NCI-H2171 (cell line): ENCODE measurements at regions not wholly inside any gene's neighbourhood (a gene's known extent, or its start where the extent isn't known, plus 50 kb on each side); places are given as distances from the start of the nearest gene placed in this dataset.
"Not testable (repeated sequence)": the region's sequence is repeated elsewhere in the genome, so short reads cannot be mapped to it uniquely, and the experiment has no call there.

Source experiments
- DNase-seq: peaks from one replicate; lab custom pipeline; 2025; lab: John Stamatoyannopoulos, UW

DNA sequence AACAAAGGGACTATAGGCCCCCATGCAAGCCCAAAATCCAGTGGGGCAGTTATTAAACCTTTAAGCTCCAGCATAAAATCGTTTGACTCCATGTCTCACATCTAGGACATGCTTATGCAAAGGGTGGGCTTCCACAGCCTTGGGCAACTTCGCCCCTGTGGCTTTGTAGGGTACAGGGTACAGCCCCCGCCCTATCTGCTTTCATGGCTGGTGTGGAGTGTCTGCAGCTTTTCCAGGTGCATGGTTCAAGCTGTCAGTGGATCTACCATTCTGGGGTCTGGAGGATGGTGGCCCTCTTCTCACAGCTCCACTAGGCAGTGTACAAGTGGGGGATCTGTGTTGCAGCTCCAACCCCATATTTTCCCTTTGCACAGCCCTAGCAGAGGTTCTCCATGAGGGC, 559.8 kb upstream of the TECRL start:
- no peak for DNase-seq

DNA sequence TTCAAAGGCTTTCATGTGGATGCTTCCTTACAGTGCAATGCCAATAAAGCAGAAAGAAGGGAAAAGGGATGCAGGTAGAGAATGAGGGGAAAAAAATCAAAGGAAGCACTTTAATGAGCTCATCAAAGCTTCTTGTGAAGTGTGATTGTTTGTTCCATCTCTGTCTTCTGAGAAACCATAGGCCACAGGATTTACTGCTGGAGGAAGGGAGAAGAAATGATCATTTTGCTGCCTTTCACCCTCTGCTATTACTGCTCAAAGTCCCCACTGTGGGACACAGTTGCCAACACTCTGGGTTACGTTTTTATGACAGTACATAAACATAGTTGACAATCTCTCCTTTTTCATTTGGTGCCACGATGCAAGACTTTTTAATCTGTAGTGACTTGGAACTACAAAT, 558.0 kb upstream of the TECRL start:
- no peak for DNase-seq

DNA sequence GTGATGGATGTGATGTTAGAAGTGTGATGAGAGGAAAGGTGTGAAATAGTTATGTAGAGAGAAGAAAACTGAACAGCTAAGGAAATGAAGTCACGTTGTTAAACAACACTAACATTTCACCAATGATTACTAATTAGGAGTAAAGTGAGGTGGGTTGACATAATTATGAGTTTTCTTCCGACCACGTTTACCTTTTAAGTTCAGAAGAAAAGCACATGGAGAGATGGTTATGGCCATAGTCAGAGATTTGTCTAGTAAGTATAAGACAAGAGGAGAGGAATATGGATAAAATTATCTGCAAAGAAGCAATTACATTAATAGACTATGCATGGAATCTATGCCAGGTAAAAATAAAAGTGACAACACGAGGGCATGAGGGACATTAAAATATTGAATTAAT, 551.3 kb upstream of the TECRL start:
- DNase-seq = no peak

DNA sequence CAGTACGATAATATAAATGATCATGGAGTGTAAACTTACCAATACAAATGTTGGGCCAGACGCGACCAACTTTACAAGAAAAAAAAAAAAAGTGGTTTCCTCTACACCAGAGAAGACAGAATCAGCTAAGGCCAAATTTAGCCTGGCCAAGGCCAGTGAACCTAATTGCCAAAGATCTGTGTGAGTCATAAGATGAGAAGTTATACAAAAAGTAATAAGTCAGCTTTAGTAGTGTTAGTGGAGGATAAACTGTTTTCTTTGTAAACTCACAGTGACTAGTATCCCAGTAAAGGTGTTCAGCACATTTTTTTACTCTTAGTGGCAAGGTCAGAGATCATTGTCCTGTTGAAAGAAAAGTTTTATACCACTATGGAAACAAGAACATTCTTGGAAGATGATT, 531.4 kb upstream of the TECRL start:
- DNase-seq = no peak

DNA sequence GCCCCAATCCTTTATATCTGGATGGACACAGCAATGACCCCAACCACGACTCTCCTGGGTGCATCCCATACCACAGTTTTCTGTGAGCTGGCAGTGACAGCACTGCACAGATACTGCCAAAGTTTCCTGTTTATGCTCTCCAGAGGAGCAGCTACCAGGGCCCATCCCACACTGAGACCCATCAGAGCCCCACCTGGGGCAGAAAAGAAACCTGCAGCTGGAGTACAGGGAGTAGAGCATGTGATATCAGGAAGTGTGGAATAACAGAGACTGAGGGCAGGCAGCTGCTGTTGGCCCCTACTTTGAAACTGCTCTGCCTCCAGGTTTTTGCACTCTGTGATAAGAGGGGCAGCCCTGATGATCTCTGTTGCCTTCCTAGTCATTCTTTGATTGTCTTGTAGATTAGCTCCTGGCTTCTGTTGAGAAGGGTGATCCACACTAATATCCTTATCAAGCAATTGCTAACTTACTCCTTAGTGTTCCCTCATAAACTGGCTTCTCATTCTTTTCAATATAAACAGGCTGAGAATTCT, 526.3 kb upstream of the TECRL start:
- DNase-seq = no peak

DNA sequence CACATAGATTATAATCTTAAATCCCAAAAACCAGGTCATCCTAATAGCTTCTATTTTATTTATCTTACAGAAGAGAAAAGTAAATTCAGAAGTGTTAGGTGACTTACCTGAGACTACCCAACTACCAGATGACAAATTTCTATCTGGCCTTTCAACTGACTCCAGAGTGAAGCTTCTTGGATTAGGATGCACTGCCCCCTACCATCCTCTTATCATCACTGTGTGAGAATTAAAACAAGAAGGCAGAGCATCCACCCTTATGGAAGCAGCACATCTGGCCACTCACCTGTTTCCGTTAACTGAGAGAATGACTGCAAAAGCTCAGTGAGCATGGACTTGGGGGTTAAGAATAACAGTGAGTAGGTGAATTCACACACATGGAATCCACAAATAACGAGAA, 502.6 kb upstream of the TECRL start:
- no peak for DNase-seq

DNA sequence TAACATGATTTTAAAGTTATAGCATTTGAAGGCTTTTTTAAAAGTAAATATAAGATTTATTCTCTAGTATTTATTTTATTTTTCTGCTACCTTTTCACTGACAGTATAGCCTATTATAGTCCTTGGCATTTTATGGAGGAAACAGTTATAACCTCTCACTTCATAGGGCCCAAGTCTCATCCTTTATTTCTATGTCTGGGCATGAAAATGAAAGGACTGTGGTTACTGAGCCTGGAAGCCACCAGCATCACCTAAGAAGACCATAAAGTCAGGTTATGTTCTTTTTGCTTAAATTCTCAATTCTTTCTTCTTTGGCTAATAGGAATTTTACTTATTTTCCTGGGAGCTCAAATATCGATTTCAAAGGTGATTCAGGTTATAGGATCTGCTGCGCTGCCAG, 494.7 kb upstream of the TECRL start:
- DNase-seq = no peak

DNA sequence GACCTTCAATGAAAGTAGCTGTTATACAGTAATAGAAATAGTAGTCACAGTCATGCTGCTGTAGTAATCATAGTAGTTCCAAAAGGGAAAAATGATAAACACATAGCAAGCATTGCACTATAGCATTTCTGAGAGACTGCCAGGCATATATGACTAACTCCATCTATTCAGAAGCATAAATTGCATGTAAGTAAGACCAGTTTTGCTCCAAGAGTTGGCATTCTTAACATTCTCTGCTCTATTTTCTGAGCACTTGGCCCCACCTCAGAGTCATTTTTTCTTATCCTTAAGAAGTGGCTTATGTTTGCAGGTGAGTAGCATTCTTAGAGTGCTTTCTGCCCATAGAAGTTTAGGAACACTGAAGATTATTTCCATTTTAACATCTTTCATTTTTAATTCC, 490.3 kb upstream of the TECRL start:
- DNase-seq = no peak

DNA sequence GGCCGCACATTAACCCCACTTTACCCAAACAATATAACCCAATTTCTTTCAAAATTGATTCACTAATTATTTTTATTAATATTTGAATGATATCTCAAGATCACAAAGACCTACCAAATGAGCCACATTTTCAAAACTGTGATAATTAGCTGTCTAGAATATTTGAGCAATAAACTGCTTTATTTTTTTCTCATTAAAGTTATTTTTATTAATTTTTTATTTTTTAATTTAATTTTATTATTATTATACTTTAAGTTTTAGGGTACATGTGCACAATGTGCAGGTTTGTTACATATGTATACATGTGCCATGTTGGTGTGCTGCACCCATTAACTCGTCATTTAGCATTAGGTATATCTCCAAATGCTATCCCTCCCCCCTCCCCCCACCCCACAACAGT, 489.8 kb upstream of the TECRL start:
- DNase-seq = not testable (repeated sequence)

DNA sequence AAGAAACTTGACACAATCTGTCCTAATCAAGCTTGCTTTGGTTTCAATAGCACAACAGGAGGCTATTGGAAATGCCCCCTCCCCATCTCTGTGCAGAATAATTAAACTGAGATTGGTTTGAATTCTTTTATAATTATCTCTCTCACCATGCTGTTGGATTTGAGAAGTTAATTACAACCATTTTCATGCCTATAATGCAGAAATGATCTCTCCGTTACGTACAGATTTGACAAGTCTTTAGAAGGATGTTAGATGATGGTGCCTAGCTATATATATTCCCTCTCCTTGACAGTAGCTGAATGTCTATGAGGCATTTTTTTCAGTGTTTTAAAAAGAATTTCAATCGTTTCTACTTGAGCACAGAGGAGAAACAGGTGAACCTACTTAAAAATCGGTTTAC, 488.4 kb upstream of the TECRL start:
- DNase-seq = no peak

DNA sequence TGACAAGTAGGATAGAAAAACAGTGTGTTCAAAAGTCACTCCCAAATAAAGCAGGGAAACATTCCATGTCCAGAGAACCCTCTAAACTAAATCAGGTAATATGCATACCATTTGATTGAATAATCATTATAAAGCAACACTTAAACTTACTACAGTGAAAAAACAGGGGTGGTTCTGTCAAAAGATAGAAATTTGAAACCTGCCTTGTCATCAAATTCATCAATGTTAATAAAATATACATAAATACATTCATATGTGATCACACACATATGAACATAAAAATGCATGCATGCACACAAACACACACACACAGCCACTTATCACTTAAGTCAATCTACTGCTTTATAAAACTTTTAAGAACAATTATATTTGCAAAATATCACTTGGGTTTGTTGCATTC, 485.8 kb upstream of the TECRL start:
- no peak for DNase-seq

DNA sequence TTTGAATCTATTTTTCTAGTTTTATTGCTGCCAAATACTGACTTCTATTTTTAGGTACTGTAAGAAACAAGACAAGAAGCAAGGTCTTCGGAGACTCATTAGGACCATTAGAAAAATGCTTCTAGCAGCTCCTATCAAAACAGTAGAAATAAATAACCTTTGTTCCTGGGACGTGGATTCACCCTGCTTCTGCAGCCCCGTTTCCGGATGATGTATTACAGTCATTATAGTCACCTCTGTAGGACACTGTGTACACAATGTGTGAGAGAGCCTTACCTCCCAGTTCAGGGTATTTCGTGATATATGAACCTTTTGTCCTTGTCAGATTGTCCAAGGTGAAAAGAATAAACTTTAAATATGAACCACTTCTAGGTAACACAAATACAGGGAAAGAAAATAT, 484.0 kb upstream of the TECRL start:
- DNase-seq = no peak

DNA sequence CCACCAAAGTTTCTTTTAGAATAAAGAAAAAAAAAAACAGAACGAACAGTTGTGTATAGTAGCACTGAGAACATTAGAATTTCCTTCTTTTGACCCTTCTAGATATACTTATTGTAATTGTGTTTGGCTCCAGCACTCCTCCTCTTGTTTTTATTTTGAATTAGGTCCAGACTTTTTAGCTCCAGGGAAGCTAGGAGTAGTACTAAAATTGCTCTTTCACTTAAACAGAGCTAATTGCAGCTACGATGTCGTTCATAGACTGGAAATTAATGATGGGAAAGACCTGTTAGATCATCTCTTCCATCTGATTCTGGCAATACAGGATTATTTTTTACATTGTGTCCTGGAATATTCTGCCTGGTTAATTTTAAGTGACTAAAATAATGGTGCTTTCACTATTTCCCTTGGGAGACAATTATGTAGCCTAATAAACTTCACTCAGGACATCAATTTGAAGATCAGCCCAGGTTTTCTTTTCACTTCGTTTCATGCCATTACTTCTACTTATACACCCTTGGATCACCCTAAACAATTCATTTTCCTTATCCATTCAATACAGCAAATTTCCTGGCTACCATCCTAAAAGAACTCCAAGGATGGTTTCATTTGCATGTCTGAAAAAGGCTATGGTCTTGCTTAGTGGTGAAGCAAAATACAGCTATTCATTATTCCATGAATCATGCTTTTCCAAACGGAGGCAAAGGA, 480.8 kb upstream of the TECRL start:
- no peak for DNase-seq

DNA sequence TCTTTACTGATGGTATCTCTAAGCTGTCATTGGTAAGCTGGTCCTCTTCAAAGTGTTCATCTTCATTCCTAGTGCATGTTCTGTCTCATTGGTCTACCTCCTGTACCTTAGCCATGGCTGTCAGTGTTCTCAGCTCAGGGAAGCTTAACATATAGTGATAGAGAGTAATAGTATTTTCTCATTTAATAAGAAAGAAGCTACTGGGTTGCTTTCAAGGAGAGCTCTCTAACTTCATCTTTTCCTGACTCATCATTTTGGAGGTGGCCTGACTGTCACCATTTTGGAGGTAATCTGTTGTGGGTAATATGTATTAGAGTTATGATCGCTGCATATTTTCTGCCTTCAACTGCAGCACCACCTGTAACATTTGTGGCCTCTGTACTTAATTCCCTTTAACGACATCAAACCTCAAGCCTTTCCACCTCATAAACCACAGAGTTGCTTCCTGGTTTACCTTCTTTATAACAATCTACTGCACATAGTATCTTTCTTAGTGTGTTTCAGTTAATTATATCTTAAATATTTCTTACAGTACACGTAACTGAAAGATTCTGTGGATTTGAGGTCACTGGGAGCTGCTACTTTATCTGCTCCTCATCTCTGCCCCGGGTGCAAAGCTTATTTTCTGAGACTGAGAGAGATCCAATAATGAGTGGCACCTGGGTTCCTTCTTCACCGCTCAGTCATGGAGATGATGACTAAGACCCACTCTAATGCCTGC, 474.0 kb upstream of the TECRL start:
- no peak for DNase-seq

DNA sequence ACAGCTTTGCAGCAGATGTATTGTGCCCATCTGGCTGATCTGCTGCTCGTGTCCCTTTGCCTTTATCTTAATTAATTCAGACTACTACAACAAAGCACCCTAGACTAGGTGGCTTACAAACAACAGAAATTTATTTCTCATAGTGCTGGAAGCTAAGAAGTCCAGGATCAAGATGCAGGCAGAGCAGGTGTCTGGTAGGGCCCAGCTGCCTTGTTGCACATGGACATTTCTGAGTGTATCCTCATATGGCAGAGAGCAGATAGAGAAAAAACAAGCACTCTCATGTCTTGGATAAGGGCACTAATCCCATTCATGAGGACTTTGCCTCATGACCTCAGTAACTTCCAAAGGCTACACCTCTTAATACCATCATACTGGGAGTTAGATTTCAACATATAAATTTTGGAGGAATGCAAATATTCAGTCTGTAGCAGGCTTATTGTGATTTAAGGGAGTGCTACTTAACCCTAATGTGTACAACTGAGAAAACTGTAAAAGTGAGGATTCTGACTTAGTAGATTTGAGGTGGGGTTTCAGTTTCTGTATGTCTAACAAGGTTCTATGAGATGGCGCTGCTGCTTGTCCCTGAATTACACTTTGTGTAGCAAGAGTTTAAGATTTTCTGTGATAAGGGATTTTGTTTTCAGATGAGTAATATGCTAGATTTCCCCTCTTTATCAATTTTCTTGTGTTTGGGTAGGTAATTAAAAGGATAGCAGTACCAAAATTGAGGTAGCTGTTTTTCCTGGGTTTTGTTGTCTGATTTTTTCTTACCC, 473.2 kb upstream of the TECRL start:
- DNase-seq = no peak

DNA sequence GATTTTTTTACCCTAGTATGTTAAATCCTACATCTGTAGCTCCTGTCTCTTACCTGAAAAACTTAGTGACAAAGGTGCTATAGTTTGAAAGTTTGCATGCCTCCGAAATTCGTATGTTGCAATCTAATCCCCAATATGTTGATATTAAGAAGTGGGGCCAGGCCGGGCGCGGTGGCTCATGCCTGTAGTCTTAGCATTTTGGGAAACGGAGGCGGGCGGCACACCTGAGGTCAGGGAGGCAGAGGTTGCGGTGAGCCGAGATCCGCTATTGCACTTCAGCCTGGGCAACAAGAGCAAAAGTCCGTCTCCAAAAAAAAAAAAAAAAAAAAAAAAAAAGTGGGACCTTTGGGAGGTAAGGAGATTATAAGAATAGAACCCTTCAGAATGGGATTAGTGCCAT, 471.3 kb upstream of the TECRL start:
- no peak for DNase-seq

DNA sequence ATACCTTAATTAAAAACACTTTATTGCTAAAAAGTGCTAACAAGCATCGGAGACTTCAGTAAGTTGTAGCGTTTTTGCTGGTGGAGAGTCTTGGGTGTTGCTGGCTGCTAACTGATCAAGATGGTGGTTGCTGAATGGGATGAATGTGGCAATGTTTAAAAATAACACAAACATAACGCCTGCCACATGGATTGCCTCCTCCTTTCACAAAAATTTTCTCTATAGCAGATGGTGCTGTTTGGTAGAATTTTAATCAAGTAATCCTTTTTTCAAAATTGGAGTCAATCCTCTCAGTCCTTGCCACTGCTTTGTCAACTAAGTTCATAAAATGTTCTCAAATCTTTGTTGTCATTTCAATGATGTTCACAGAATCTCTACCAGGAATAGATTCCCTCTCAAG, 466.8 kb upstream of the TECRL start:
- DNase-seq = no peak

DNA sequence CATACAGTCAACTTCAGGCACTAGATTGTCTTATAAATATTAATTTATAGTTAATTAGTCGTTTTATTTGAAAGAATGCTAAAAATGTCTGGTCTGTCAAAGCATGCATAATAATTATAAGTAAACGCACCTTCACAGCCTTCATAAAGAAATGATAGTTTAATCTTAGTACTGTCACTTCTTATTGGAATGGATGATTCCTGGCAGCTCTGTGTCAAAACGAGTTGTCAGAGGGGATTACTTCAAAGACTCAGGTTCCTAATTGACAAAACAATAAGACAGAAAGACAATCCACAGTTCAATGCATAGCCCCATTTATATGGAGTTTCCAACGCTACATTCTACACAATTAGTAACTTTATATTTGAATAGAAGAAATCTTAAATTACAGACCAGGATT, 461.3 kb upstream of the TECRL start:
- no peak for DNase-seq

DNA sequence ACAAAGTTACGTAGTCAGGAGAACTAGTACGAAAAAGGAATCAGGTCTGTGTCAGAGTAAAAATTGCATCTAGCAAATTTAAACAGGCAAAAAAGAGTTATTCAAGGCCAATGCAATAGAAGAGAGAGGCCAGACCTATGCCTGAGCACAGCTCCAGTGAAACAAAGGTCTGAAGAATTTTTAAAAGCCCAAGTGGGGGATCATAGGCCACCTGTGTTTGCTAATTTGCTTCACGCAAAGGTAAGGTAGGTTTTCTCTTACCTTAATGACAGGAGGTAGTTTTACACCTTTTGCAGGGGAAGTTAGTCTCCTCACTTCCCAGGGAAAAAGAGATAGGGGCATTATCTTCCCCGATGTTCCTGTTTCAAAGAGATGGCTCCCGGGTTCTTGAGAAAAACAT, 448.6 kb upstream of the TECRL start:
- DNase-seq = no peak

DNA sequence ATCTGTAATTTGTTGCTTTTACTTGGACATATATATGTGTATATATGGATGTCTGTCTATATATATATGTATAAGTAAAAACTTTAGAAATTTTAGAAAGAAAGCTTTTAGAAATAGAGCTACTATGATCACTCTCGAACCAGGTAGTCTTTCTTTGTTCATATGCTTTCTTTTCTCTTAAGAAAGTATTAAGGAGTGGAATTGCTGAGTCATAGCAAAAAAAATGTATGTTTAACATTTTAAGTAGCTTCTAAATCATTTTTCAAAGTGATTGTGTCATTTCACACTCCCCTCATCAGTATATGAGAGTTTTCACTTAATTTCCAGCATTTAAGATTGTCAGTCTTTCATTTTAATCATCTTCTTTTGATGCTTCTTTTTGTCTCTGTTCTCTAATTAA, 447.9 kb upstream of the TECRL start:
- DNase-seq = no peak

DNA sequence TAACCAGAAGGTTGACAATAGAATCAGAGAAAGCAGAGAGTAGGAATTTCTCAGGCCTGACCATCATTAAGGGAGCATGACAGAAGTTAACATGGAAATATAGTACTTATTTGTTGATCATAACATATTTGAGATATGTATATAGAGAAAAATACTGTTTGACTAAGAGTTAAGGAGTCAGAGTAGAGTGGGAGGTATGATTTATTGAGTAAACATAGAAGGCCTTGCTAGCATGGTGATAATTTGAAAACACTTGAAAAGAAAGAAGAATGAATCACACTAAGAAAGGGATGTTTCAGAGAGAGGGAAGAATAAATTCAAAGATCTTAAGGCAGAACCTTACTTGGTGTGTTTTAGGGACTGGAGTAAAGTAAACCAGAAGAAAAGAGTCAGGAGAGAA, 437.2 kb upstream of the TECRL start:
- no peak for DNase-seq

DNA sequence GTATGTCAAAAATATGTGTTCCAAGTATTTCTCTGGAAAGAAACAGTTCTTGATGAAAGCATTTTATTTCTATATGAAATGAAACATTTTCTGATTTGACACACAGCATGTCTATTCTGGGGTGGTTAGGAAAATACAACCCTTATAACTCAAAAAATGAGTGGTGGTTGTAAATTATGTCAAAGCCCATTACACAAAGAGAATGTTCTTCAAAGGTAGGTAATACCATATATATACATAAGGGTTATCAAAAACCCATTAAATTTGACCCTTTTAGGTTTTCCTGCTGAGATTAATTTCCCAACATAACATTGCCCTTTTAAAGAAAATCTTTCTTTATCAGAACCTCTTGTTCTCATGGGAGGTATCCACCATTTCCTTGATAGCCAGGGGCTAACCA, 420.5 kb upstream of the TECRL start:
- DNase-seq = no peak

DNA sequence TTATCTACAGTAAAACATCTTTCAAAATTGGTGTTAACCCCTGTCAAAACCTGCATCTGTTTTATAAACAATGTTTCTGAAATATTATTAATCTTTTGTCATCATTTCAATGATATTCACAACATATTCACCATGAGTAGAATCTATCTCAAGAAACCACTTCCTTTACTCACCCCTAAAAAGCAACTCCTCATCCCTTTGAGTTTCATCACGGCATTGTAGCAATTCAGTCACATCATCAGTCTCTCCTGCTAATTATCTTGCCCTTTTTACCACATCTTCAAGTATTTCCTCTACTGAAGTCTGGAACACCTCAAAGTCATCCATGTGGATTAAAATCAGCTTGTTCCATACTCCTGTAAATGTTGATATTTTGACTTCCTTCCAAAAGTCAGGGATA, 415.3 kb upstream of the TECRL start:
- no peak for DNase-seq
